GM23248 (cell line): ENCODE measurements at regions not wholly inside any gene's neighbourhood (a gene's known extent, or its start where the extent isn't known, plus 50 kb on each side); places are given as distances from the start of the nearest gene placed in this dataset.
A peak's percentile ranks its signal among the peaks of the same experiment; 100 is the strongest.
"Not testable (repeated sequence)": the region's sequence is repeated elsewhere in the genome, so short reads cannot be mapped to it uniquely, and the experiment has no call there.

ENCODE experiments used
- DNase-seq: peaks from one replicate; pipeline ENCODE4 v3.0.0-alpha.2; 2015
- H2AFZ ChIP-seq: fragments of 200-600 bp; sonication (generic); 2 replicates; pipeline ENCODE4 v1.6.1; 2016; ENCODE audit warnings: antibody characterized with exemption
- H3F3A ChIP-seq: fragments of 200-600 bp; sonication (generic); 2 replicates; pipeline ENCODE4 v1.6.1; 2016; ENCODE audit warnings: mild to moderate bottlenecking, antibody characterized with exemption, mixed run types; ENCODE audit not compliant: insufficient read depth
- H3K27ac ChIP-seq: fragments of 200-600 bp; sonication (generic); 2 replicates; pipeline ENCODE4 v1.5.1; 2016; ENCODE audit warnings: mild to moderate bottlenecking
- H3K27me3 ChIP-seq: fragments of 200-600 bp; sonication (generic); replicated peaks from 2 replicates; pipeline ENCODE4 v1.6.1; 2016; ENCODE audit warnings: mild to moderate bottlenecking; ENCODE audit not compliant: insufficient read depth
- H3K36me3 ChIP-seq: fragments of 200-600 bp; sonication (generic); 2 replicates; pipeline ENCODE4 v1.6.1; 2016; ENCODE audit warnings: low read depth, mild to moderate bottlenecking
- H3K4me1 ChIP-seq: fragments of 200-600 bp; sonication (generic); 2 replicates; pipeline ENCODE4 v1.6.1; 2016; ENCODE audit warnings: mild to moderate bottlenecking; ENCODE audit not compliant: insufficient read depth
- H3K4me2 ChIP-seq: fragments of 200-600 bp; sonication (generic); one replicate; pipeline ENCODE4 v1.6.1; 2016; ENCODE audit warnings: mild to moderate bottlenecking; ENCODE audit not compliant: unreplicated experiment
- H3K4me3 ChIP-seq: fragments of 200-600 bp; sonication (generic); 2 replicates; pipeline ENCODE4 v1.5.1; 2016; ENCODE audit warnings: mild to moderate bottlenecking
- H3K79me2 ChIP-seq: fragments of 200-600 bp; sonication (generic); 2 replicates; pipeline ENCODE4 v1.6.1; 2016; ENCODE audit warnings: mild to moderate bottlenecking; ENCODE audit not compliant: insufficient read depth
- H3K9ac ChIP-seq: fragments of 200-600 bp; sonication (generic); 2 replicates; pipeline ENCODE4 v1.6.1; 2016; ENCODE audit warnings: mild to moderate bottlenecking
- H3K9me2 ChIP-seq: fragments of 200-600 bp; sonication (generic); 2 replicates; pipeline ENCODE4 v1.6.1; 2016; ENCODE audit warnings: mixed run types, mild to moderate bottlenecking, moderate library complexity; ENCODE audit not compliant: insufficient read depth
- H3K9me3 ChIP-seq: fragments of 200-600 bp; sonication (generic); one replicate; pipeline ENCODE4 v1.6.1; 2017; ENCODE audit warnings: low read depth
- H4K20me1 ChIP-seq: fragments of 200-600 bp; sonication (generic); 2 replicates; pipeline ENCODE4 v1.6.0; 2016; ENCODE audit not compliant: insufficient read depth
- EZH2 ChIP-seq: fragments of 200-600 bp; sonication (generic); IDR thresholded peaks from 2 replicates; pipeline ENCODE4 v1.6.1; 2018; ENCODE audit warnings: antibody characterized with exemption, mild to moderate bottlenecking; ENCODE audit not compliant: insufficient read depth, poor library complexity, severe bottlenecking
- EZH2phosphoT487 ChIP-seq: fragments of 200-600 bp; sonication (generic); IDR thresholded peaks from 2 replicates; pipeline ENCODE4 v1.6.1; 2018; ENCODE audit warnings: antibody characterized with exemption, moderate library complexity, mild to moderate bottlenecking, low read depth; ENCODE audit not compliant: insufficient read depth
- WGBS, 2 experiments: methylation state at CpG; one replicate each; pipeline ENCODE4 v1.1.6; 2015 to 2017; ENCODE audit warnings: low lambda C conversion rate in 2 of 2, low coverage in 1 of 2; ENCODE audit errors: missing lambda C conversion rate in 2 of 2; 5-methylcytosine and 5-hydroxymethylcytosine counted together
- in situ Hi-C: fragments of 300-500 bp; cut with MboI; formaldehyde crosslinking; loops from 2 replicates; pipeline ENCODE4 v1.15.0; 2020

GRCh38 chr10:31133251-31133791 is 101.7 kb upstream of the ZNF438 start:
- in situ Hi-C loops, result no loop called here
- no peaks in the 10 kb centered on the region for H4K20me1 ChIP-seq
- H2AFZ ChIP-seq, result peak overlapping the region; percentile 81; the same call in 1 of the 2 replicates
- no peak overlapping the region for H3K4me2 ChIP-seq
- H3K9me2 ChIP-seq, result no peaks in the 10 kb centered on the region
- H3K9ac ChIP-seq, result no peak overlapping the region
- no peak overlapping the region for H3K27ac ChIP-seq
- no peaks in the 10 kb centered on the region for H3K27me3 ChIP-seq
- peaks cover 25% of the 10 kb centered on the region for H3K4me1 ChIP-seq
- no peaks in the 10 kb centered on the region for H3K79me2 ChIP-seq
- H3K4me3 ChIP-seq, result no peak overlapping the region
- H3K36me3 ChIP-seq, result no peaks in the 10 kb centered on the region
- DNase-seq, result no peak
- TF ChIP-seq EZH2 (no peak), EZH2phosphoT487 (no peak)
- 62 to 67% methylated on average over 16 of the region's 17 CpGs for WGBS, 2 experiments
- no peaks in the 10 kb centered on the region for H3K9me3 ChIP-seq
- peaks cover 21% of the 10 kb centered on the region; the same call in 1 of the 2 replicates for H3F3A ChIP-seq

- Histone ChIP-seq H3K9me3 (no peaks in the 10 kb centered on the region), H3F3A (peaks cover 21% of the 10 kb centered on the region; the same call in 1 of the 2 replicates), H3K27me3 (no peaks in the 10 kb centered on the region), H4K20me1 (no peaks in the 10 kb centered on the region), H3K27ac (no peak overlapping the region), H3K9me2 (no peaks in the 10 kb centered on the region), H3K79me2 (no peaks in the 10 kb centered on the region), H2AFZ (peak overlapping the region; percentile 81), H3K4me1 (peaks cover 24% of the 10 kb centered on the region), H3K36me3 (no peaks in the 10 kb centered on the region), H3K4me2 (peak overlapping the region; percentile 35), H3K9ac (peak overlapping the region; percentile 63), H3K4me3 (peak overlapping the region; percentile 53)
- 14 to 19% methylated on average over 18 to 37 of the region's 37 CpGs for WGBS, 2 experiments
- in situ Hi-C loops, result no loop called here
- no peak for TF ChIP-seq EZH2phosphoT487
- TF ChIP-seq EZH2, result no peak
- peak; percentile 53 for DNase-seq
Measured at GRCh38 chr10:31133792-31134310, 102.2 kb upstream of the ZNF438 start.

GRCh38 chr10:31134311-31134952 is 102.8 kb upstream of the ZNF438 start:
- in situ Hi-C loops, result no loop called here
- H3K9ac ChIP-seq, result peak overlapping the region; percentile 63
- DNase-seq, result peak; percentile 58

GRCh38 chr10:31135171-31135570 is 103.5 kb upstream of the ZNF438 start:
- H3K4me2 ChIP-seq, result no peak overlapping the region
- no peaks in the 10 kb centered on the region for H3K9me3 ChIP-seq
- H3K4me3 ChIP-seq, result no peak overlapping the region
- H3K36me3 ChIP-seq, result no peaks in the 10 kb centered on the region
- H4K20me1 ChIP-seq, result no peaks in the 10 kb centered on the region
- H3K27me3 ChIP-seq, result no peaks in the 10 kb centered on the region
- no peaks in the 10 kb centered on the region for H3K9me2 ChIP-seq
- no peak overlapping the region for H3K9ac ChIP-seq
- no peak for DNase-seq
- TF ChIP-seq EZH2 (no peak), EZH2phosphoT487 (no peak)
- H3K4me1 ChIP-seq, result peaks cover 18% of the 10 kb centered on the region
- peaks cover 18% of the 10 kb centered on the region; the same call in 1 of the 2 replicates for H3F3A ChIP-seq
- H2AFZ ChIP-seq, result no peak overlapping the region
- WGBS, 2 experiments, result 90 to 93% methylated on average over 6 of the region's 6 CpGs
- H3K27ac ChIP-seq, result no peak overlapping the region
- no peaks in the 10 kb centered on the region for H3K79me2 ChIP-seq
- in situ Hi-C loops, result no loop called here

More at GRCh38 chr10:31134311-31134952, 102.8 kb upstream of the ZNF438 start:
- Histone ChIP-seq H3K4me1 (peaks cover 18% of the 10 kb centered on the region), H3K36me3 (no peaks in the 10 kb centered on the region), H3K9me3 (no peaks in the 10 kb centered on the region), H2AFZ (peak overlapping the region; percentile 81), H3F3A (peaks cover 18% of the 10 kb centered on the region; the same call in 1 of the 2 replicates), H4K20me1 (no peaks in the 10 kb centered on the region), H3K9me2 (no peaks in the 10 kb centered on the region), H3K27me3 (no peaks in the 10 kb centered on the region), H3K4me3 (no peak overlapping the region; the same call in 1 of the 2 replicates), H3K27ac (peak overlapping the region; percentile 26; the same call in 1 of the 2 replicates), H3K4me2 (peak overlapping the region; percentile 17), H3K79me2 (no peaks in the 10 kb centered on the region)
- WGBS, 2 experiments, result 52 to 66% methylated on average over 17 to 24 of the region's 24 CpGs
- TF ChIP-seq EZH2phosphoT487 (no peak), EZH2 (no peak)

GRCh38 chr10:31135791-31136190 is 104.1 kb upstream of the ZNF438 start:
- in situ Hi-C loops, H3K9me2 ChIP-seq, H3K36me3 ChIP-seq, H2AFZ ChIP-seq, H3K4me3 ChIP-seq, H3K9ac ChIP-seq, DNase-seq, H3K4me2 ChIP-seq, H3K9me3 ChIP-seq, H3K79me2 ChIP-seq, H4K20me1 ChIP-seq, H3K27ac ChIP-seq, H3K27me3 ChIP-seq: not testable (repeated sequence)
- peaks cover 18% of the 10 kb centered on the region; the same call in 1 of the 2 replicates for H3F3A ChIP-seq
- WGBS, 2 experiments, result 97 to 98% methylated on average over 8 of the region's 8 CpGs
- H3K4me1 ChIP-seq, result peaks cover 18% of the 10 kb centered on the region
